CD4-positive, alpha-beta T cell treated with Interleukin-17A for 4 hours (primary cell): ENCODE measurements at regions not wholly inside any gene's neighbourhood (a gene's known extent, or its start where the extent isn't known, plus 50 kb on each side); places are given as distances from the start of the nearest gene placed in this dataset.
A peak's percentile ranks its signal among the peaks of the same experiment; 100 is the strongest.

Experiments
- DNase-seq: peaks from one replicate; pipeline ENCODE4 v3.0.0-alpha.2; 2020; ENCODE audit warnings: mixed read lengths

- DNase-seq: no peak
Measured at GRCh38 chr2:173747035-173747434, 218.1 kb downstream of the SP3 start.

GRCh38 chr2:173749315-173749714 lies 215.9 kb downstream of the SP3 start:
- no peak for DNase-seq

GRCh38 chr2:173750353-173750801 lies 214.8 kb downstream of the SP3 start:
- no peak for DNase-seq

- DNase-seq: no peak
Measured at GRCh38 chr2:173750831-173751230, 214.3 kb downstream of the SP3 start.

- DNase-seq: no peak
Measured at GRCh38 chr2:173751245-173751975, 213.8 kb downstream of the SP3 start.

GRCh38 chr2:173752152-173752551 lies 213.0 kb downstream of the SP3 start:
- peak; percentile 12 for DNase-seq

GRCh38 chr2:173753441-173753840 lies 211.7 kb downstream of the SP3 start:
- no peak for DNase-seq

GRCh38 chr2:173754165-173754564 lies 211.0 kb downstream of the SP3 start:
- DNase-seq: no peak

GRCh38 chr2:173754837-173755236 lies 210.3 kb downstream of the SP3 start:
- DNase-seq: no peak

GRCh38 chr2:173755798-173756197 lies 209.4 kb downstream of the SP3 start:
- no peak for DNase-seq

- DNase-seq: no peak
Measured at GRCh38 chr2:173759959-173760358, 205.2 kb downstream of the SP3 start.

- DNase-seq: no peak
Measured at GRCh38 chr2:173760553-173760952, 204.6 kb downstream of the SP3 start.

- DNase-seq: no peak
Measured at GRCh38 chr2:173761603-173762119, 203.5 kb downstream of the SP3 start.

GRCh38 chr2:173762221-173762620 lies 203.0 kb downstream of the SP3 start:
- DNase-seq: no peak

GRCh38 chr2:173762864-173763263 lies 202.3 kb downstream of the SP3 start:
- no peak for DNase-seq

GRCh38 chr2:173763641-173764040 lies 201.5 kb downstream of the SP3 start:
- no peak for DNase-seq

GRCh38 chr2:173764094-173764493 lies 201.1 kb downstream of the SP3 start:
- DNase-seq: no peak

- no peak for DNase-seq
Measured at GRCh38 chr2:173766537-173767289, 198.5 kb downstream of the SP3 start.

- DNase-seq: no peak
Measured at GRCh38 chr2:173770947-173771678, 194.1 kb downstream of the SP3 start.

GRCh38 chr2:173772205-173772604 lies 193.0 kb downstream of the SP3 start:
- no peak for DNase-seq

- DNase-seq: no peak
Measured at GRCh38 chr2:173773076-173773475, 192.1 kb downstream of the SP3 start.

GRCh38 chr2:173775440-173775839 lies 189.7 kb downstream of the SP3 start:
- no peak for DNase-seq

- no peak for DNase-seq
Measured at GRCh38 chr2:173782681-173783080, 182.5 kb downstream of the SP3 start.
